ENCODE measurements at regions not wholly inside any gene's neighbourhood (a gene's known extent, or its start where the extent isn't known, plus 50 kb on each side); places are given as distances from the start of the nearest gene placed in this dataset.

- FAIRE-seq: no peak
These were observed 1288.1 kb upstream of the MAP3K7 start for GRCh38 chr6:91874971-91875370.

GRCh38 chr6:91868539-91869202, 1281.8 kb upstream of the MAP3K7 start:
- no peak for FAIRE-seq

GRCh38 chr6:91865889-91866288, 1279.0 kb upstream of the MAP3K7 start:
- no peak for FAIRE-seq

GRCh38 chr6:91864911-91865310, 1278.0 kb upstream of the MAP3K7 start:
- FAIRE-seq: no peak

- no peak for FAIRE-seq
These were observed 1273.9 kb upstream of the MAP3K7 start for GRCh38 chr6:91860541-91861335.

GRCh38 chr6:91852252-91852651, 1265.4 kb upstream of the MAP3K7 start:
- no peak for FAIRE-seq

GRCh38 chr6:91834813-91835212, 1247.9 kb upstream of the MAP3K7 start:
- no peak for FAIRE-seq

- no peak for FAIRE-seq
These were observed 1240.3 kb upstream of the MAP3K7 start for GRCh38 chr6:91827151-91827550.

GRCh38 chr6:91826128-91826527, 1239.3 kb upstream of the MAP3K7 start:
- no peak for FAIRE-seq

- no peak for FAIRE-seq
These were observed 1237.5 kb upstream of the MAP3K7 start for GRCh38 chr6:91824331-91824730.

GRCh38 chr6:91822581-91822980, 1235.7 kb upstream of the MAP3K7 start:
- FAIRE-seq: no peak

GRCh38 chr6:91816335-91816734, 1229.5 kb upstream of the MAP3K7 start:
- no peak for FAIRE-seq

- no peak for FAIRE-seq
These were observed 1226.8 kb upstream of the MAP3K7 start for GRCh38 chr6:91813641-91814040.

- no peak for FAIRE-seq
These were observed 1225.9 kb upstream of the MAP3K7 start for GRCh38 chr6:91812596-91813274.

GRCh38 chr6:91804981-91805380, 1218.1 kb upstream of the MAP3K7 start:
- FAIRE-seq: no peak

- no peak for FAIRE-seq
These were observed 1215.6 kb upstream of the MAP3K7 start for GRCh38 chr6:91802431-91802830.

- no peak for FAIRE-seq
These were observed 1209.7 kb upstream of the MAP3K7 start for GRCh38 chr6:91796603-91797002.

GRCh38 chr6:91788501-91788900, 1201.6 kb upstream of the MAP3K7 start:
- FAIRE-seq: no peak

- FAIRE-seq: no peak
These were observed 1199.8 kb upstream of the MAP3K7 start for GRCh38 chr6:91786474-91787184.

GRCh38 chr6:91782802-91783201, 1195.9 kb upstream of the MAP3K7 start:
- no peak for FAIRE-seq

- FAIRE-seq: no peak
These were observed 1195.1 kb upstream of the MAP3K7 start for GRCh38 chr6:91781946-91782345.

GRCh38 chr6:91780270-91780669, 1193.4 kb upstream of the MAP3K7 start:
- FAIRE-seq: no peak

GRCh38 chr6:91761621-91762020, 1174.7 kb upstream of the MAP3K7 start:
- no peak for FAIRE-seq

Data from colon (tissue), 2 donors.